ENCODE measurements at regions not wholly inside any gene's neighbourhood (a gene's known extent, or its start where the extent isn't known, plus 50 kb on each side); places are given as distances from the start of the nearest gene placed in this dataset.

DNA sequence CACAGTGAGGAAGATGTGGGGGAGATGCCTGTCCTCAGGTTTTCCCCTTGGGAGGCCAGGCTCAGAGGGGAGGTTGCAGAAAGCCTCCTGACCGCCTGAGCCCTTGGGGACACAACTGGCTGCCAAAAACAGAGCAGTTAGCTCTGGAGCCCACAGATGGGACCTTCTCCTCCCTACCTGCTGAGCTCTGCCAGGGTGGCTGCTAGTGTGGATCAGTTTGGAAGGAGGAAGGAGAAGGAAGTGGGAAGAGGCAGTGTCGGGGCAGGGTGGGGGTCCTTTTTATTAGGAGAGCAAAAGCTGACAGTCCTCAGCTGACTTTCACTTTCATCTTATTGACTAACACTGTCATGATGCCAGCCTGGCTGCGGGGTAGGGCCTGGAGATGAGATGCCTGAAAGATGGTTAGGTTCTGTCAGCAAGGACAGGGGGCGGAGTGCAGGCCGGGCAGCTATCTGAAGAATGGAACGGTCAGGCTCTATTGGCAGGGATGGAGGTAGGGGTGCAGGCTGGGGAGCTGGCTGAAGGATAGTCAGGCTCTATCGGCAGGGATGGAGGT lies 188.5 kb upstream of the HDAC4 start:
- DNase-seq (ENCODE audit: low read depth in 2 of 2): no peak

DNA sequence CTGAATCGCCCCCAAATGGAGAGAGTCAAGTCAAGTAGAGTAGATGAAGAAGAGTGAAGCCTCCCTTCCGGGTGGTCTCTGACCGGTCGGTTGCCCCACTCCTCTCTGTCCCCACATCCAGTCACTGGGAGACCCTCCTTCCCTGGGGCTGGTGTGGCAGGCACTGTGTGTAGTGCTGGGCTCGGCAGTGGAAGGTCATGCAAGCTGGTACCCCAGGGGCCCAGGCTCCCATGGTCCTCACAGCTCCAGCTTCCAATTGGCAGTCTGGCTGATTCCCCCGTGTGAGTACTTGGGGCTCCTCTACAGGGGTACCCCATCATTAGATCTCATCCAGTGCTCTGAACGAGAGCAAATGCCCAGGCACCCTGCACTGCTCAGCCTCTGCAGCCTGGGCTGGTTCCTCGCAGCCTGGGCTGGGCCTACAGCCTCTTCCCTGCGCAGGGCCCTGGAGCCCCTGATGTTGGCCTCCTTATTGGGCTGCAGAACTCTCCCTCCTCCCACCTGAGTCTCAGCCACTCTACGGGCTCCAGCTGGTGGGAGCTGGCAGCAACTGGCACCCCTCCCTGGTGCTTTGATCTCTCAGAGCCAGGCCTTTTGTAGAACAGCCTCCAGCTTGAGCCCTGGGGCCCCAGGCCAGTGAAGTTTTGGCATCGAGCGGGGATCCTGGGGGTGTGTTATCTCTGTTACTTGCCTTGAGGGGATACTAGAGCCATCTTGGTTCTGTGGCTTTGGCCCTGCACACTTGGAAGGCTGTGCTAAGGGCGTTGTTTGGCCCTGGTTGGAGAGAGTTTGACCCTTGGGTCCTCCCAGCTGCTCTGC lies 187.8 kb upstream of the HDAC4 start:
- no peak for DNase-seq (ENCODE audit: low read depth in 2 of 2)

DNA sequence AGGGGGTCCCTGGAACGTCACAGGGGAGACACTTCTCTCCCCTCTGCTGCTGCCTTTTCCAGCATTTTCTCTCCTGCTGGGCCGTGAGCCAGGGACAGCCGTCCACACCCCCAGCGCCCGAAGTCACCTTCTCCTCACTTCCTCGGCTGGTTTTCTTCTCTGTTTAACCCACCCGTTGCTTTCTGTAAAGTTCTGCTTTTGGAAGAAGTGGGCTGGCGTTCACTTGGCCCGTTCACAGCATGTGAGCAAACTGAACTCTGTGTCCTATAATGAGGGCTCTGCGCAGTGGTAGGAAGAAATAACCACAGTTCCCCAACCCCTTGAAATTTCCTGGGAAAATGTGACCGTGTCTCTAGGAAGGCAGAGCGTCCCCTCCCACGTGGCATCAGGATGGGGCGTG lies 187.0 kb upstream of the HDAC4 start:
- no peak for DNase-seq (ENCODE audit: low read depth in 2 of 2)

DNA sequence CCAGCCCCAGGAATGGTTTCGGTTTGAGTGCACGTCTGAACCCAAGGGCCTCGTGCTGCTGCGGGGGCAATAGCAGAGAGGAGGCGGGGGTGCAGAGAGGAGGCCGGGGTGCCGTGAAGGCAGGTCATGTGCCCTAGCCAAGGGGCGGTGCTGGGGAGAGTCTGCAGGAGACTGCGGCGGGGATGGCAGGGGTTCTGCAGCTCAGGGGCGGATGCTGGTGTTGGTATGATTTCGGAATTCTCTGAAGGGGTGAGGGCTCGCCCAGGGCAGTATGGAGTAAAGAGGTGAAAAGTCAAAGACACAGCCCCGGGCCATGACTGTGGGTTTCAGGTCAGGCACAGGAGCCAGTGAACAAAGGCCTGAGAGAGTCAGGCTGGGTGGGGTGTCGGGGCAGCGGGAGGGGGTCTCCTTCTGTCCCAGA lies 186.5 kb upstream of the HDAC4 start:
- DNase-seq (ENCODE audit: low read depth in 2 of 2): no peak

DNA sequence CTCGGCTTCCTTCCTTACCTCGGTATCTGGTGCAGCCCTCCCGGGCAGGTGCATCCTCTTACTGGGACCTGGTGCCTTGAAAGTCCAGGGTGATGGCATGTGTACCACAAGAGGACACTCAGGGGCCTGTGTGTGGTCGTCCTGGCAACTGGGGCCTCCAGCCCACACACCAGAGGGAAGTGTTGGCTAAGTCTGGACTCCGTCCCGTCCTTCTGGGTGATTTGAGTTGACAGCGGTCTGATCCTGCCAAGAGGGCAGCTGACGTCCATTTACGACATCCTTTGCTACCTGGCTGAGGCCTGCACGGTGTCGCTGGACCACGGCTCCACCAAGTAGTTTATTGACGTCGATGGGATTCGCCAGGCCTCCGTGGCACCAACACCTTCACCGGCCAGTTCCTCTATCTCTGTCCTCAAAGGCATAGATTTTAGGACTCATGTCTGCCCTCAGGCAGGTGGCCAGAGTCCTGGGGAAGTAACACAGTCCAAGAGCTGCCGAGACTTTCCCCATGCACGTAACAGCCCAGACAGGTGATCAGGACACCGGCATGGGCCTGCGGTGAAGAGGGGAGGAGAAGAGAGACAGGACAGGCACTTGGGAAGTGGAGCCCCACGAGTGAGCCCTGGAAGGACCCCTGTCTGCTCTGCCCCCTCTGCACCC lies 186.0 kb upstream of the HDAC4 start:
- DNase-seq (ENCODE audit: low read depth in 2 of 2): no peak

DNA sequence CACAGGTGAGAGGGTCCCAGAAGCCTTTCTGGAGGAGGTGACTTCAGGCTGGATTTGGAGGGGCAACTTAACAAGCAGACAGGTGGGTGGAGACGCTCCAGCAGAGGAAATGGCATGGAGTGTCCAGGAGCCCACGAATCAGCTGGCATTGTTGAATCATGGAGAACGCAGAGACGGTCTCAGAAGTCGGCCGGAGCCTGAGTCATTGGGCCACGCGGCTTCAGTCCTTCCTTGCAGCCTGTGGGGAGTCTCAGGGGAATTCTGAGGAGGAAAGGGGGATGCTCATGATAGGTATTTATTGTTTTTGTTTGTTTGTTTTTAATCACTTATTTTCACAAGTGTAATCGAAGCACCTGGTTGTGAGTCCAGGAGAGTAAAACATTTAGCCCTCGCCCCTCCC lies 184.6 kb upstream of the HDAC4 start:
- DNase-seq (ENCODE audit: low read depth in 2 of 2): no peak

DNA sequence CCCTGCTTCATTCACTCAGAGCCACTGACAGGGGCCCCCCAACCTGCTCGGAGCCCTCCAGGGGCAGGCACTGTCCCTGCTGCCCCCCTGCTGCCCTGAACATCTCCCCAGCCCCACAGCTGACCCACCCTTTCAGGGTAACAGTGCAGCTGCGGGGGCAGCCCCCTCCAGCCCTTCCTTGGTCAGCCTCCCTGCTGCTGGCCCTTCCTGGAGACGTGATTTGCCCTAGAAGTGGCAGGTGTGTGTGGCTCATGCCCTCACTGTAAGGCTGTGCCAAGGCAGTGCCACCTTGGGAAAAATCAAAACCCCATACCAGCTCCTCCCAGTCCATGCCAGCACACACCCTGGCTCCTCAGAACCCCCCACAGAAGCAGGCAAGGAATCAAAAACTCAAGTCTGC lies 184.2 kb upstream of the HDAC4 start:
- DNase-seq (ENCODE audit: low read depth in 2 of 2): no peak

DNA sequence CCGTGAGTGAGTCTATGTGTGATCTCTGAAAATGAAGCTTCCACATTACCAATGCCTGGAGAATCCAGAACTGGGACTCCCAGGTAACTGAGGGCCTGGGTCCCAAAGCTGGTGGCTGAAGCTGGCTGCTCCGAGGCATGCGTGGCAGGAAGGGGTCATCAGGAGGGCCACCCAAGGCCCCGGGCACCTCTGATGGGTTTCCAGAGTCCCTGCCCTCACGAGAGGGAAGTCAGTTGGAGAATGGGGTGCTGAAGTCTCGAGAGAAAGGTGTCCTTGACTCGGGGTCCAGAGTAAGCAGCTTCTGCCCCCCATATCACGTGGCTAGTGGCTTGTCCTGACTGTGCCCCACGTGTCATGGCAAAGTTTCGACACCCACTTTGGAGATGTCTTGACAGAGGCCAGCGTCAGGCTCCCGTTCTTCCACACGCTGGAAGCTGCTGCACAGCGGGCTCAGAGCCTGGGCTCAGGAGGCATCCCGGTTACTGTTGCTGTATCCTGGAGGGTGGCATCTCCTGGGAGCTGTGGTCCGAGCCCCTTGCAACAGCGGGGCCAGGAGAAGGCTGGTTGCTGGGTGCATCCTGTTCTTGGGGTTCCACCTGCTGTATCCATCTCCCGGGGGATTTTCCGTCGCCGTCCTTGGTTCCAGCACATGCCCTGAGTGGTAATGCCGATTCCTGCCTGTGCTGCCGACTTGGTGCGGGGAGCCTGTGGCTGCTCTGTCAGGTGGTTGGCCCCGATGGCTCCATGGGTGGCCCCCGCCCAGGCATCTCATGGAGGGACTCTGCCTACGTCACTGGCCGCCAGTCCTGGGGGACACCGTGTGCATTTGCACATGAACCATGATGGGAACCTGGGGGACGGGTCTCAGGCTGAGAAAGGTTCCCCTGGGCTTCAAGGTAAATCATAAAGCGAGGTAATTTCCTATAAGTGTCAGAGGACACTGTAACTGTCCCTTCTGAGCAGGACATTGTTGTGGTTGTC lies 183.3 kb upstream of the HDAC4 start:
- DNase-seq (ENCODE audit: low read depth in 2 of 2): no peak

DNA sequence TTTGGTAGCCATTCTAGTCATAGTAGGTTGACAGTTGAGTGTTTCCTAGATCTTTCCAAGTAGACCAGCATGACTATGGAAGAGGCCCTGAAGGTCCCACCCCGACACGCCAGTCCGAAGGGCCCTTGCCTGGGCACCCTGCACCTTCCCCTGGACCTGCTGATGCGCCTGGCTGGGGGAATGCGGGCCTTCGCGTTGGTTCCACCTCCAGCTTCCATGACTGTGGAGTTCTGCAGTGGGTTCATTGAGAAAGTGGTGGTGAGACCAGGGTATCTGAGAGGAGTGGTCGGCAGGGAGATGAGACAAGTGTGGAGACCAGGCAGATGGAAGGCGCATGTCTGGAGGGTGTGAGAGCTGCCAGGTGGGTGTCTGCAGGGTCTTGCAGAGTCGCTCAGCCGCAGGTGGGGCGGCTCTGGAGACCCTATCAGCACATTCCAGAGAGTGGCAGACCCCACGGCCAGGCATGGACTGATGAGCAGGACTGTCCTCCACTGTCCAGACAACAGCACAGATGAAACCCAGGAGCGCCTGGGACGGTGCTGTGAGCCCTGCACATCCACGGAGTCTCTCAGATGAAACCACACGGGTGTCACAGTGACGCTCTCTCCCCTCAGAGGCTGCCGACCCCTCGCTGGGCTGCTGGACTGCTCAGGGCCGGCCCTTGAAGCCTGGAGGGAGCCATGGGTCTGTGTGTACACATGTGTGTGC lies 182.5 kb upstream of the HDAC4 start:
- DNase-seq (ENCODE audit: low read depth in 2 of 2): no peak

DNA sequence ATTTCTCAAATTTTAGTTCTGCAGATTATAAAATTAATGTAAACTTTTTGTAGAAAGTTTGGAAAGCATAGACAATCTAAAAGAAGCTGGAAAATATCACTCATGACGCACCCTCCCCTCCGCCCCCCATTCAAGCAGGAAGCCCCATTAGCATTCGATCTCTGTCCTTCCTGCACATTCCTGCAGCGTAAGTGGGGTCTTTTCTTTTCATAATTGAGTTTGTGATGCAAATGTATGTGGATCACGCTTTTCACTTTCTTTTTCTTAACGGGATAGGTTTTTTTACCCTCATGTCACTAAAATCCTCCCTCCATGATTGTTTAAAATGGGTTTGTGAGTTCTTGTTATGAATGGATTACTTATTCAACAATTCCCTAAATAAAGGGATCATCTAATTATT lies 181.7 kb upstream of the HDAC4 start:
- no peak for DNase-seq (ENCODE audit: low read depth in 2 of 2)

DNA sequence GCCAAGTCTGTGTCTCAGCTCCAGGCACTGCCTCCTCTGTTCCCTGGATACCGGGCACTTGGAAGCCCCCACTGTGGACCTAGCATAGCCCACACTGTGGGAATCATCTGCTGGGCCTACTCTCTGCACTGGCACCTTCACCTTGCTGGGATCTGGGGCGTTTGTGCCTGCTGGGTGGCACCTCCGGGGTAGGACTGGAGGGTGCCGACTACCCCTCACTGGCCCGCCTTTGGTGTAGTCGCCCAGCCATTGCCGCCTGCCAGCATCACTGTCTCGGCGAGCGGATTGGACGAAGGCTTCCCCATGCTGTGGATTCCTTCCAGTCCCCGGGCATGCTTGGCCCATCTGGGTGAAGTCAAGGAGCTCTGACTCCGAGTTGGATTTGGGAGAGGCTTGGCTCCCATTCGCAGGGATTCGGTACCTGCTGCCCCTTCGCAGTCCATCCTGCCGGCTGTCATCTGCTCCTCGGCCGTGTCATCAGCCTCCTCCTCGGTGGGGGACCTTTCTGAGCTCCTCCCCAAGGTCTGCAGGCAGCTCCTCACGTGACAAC lies 180.6 kb upstream of the HDAC4 start:
- DNase-seq (ENCODE audit: low read depth in 2 of 2): no peak

DNA sequence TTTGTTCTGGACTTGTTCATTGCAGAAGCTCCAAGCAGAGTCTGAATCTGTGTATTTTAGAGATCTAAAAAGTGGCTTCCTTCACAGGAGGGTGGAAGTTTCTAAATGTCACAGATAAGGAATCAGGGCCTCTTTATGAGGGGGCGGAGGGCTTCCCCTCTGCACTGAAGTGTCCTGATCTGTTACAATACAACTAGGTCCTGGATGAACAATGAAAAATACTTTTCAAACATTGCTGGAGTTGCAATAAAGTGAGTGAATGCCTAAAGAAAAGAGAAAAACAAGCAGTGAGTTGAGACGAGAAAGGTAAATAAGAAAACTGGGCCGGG lies 179.3 kb upstream of the HDAC4 start:
- no peak for DNase-seq (ENCODE audit: low read depth in 2 of 2)

DNA sequence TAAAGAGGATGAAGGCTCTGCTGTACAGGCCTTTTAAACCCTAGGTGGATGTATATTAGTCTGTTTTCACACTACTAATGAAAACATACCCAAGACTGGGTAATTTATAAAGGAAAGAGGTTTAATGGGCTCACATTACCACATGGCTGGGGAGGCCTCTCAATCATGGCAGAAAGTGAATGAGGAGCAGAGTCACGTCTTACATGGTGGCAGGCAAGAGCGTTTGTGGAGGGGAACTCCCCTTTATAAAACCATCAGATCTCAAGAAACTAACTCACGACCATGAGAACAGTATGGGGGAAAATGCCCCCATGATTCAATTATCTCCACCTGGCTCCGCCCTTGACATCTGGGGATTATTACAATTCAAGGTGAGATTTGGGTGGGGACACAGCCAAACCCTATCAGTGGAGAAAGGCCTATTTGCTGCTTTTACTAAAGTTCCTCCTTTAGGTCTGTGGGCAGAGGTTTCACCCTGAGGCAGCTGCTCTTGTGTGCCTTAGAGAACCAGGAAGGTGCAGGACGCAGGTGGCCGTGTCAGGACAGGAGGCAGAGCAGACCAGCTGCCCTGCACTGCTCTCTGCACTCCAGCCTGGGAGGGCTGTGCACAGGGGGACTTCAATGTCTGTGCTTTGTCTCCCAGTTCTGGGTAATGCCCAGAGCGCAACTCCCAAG lies 178.8 kb upstream of the HDAC4 start:
- no peak for DNase-seq (ENCODE audit: low read depth in 2 of 2)

DNA sequence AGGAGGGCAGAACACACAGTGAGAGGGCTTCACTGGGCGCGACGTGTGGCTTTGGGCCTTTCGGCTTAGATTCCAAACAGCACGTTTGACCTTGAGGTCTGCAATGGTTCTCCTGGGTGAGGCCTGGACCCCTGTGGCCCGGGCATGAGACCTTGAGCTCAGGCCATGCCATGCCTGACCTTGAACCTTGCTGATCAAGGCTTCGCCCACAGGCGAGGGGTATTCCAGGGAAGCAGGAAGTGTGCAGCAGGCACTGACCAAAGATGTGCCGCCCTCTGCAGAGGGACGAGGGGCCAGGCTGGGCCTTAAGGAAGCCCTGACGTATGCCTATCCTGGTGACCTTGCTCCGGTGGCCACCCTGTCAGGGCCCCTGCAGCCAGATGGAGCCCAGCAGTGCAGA lies 178.3 kb upstream of the HDAC4 start:
- no peak for DNase-seq (ENCODE audit: low read depth in 2 of 2)

DNA sequence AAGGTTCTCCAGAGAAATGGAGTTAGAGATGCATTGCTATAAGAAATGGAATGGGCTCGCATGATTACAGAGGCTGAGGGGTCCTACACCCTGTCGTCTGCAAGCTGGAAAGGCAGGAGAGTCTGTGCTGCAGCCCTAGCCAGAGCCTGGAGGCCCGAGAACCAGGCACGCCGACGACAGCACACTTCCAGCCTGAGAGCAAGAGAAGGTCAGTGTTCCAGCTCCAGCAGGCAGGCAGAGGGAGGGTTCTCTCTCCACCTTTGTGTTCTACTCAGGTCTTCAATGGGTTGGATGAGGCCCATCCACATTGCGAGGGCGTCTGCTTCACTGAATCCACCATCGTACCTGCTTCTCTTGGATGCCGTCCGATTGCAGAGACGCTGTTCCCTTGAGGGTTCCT lies 177.6 kb upstream of the HDAC4 start:
- DNase-seq (ENCODE audit: low read depth in 2 of 2): no peak

DNA sequence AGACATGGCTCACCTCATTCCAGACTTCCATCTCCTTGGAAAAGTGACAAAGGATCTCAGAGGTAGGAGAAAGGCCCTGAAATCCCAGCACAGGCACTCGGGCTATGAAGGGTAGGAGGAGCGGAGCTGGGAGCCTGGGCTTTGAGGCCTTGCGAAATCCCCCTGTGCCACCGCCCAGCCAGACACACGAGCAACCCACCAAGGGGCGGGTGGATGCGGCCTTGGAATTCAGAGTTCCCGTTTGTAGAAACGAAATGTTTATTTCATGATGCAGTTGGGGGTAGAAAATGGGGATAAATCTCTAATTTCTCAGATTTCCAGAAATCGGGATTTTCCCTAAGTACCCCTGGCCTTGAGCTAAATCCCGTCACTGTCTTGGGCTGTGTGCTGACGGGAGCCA lies 177.1 kb upstream of the HDAC4 start:
- DNase-seq (ENCODE audit: low read depth in 2 of 2): no peak

DNA sequence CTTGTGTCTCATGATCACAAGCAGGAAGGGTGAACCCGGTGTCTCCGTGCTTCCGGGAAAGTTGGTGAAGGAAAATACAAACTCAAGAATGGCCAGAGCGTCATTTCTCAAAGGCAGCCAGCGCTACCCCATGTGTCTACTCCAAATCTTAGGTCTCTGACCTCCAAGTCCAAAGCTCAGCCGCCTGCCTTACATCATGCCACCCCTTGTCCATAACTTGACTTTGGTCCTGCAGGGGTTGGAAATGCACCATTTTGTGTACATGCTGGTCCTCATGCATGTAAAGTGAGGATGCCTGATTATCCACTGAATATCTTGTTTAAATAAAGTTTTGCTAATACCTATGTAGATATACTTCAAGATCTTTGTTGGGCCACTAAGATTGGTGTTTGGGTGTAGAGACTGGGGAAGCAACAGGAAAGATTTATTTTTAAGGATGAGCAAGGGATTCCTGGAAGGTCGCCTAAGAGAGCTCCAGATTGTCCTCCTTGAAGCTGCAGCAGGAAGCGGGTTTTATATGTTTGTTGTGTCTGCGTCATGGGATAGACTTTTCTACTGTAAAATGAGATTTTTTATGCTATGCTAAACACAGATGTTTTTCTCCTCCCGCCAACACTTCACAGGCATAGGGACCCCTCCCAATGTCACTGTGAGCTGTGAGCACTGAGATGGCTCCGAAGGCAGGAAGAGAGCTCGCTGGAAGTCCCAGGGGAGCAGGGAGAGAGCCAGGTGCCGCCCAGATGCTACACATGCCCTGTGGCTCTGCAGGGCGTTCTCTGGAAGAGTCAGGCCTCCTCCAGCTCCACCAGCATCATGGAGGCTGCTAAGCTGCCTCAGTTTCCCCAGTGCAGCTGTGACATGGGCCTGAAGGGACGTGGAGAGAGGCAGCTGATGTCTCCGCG lies 176.2 kb upstream of the HDAC4 start:
- DNase-seq (ENCODE audit: low read depth in 2 of 2): no peak

DNA sequence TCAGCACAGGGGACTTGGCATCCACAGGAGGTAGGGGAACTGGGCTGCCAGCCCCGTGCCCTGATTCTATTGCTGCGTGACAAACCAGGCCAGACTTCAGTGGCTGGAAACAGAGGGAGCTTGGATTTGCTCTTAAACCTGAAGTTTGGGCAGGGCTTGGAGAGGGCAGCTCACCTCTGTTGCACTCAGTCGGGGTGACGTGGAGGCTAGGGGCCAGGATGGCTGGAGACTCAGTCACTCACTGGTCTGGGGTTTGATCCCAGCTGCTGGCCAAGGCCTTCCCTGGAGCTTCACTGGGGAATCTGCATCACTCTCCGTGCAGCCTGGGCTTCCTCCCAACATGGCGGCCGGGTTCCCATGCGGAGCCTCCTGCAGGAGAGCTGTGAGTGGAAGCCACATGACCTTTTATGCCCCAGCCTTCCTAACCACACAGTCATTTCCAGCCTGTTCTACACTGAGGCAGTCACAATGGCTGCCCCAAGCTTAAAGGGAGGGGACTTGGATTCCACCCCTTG lies 175.2 kb upstream of the HDAC4 start:
- no peak for DNase-seq (ENCODE audit: low read depth in 2 of 2)

DNA sequence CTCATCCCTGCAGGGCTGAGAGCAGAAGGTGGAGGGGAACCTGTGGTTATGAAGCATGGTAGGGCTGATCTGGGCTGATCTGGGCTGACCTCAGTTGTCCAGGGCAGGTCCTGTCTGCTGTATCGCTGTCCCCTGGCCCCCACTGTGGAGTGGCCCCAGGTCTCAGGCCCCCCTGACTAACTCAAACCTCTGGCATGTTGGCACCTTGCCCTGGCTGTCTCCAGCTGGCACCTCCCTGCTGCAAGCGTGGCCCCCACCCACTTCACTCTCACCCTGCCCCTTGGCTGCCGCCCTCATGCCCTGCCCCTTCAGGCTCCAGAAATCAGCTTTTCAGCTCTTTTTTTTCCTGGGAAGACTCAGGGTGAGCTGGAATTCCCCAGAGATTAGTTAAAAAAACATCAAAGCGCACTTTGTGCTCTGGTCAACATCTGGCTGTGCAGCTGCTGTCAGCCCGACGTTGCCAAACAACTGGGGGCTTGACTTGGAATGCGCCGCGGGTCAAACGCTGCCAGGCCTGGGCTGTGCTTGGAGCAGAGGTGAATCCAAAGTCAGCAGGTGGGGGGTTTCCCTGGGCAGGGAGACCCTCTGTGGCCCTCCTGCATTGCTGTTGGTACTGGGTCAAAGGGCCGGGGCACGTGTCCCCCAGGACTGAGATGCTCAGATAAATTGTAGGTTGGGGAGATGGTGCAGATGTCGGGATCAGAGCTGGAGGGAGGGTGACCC lies 173.8 kb upstream of the HDAC4 start:
- no peak for DNase-seq (ENCODE audit: low read depth in 2 of 2)

All from stimulated activated CD8-positive, alpha-beta memory T cell treated with anti-CD3 and anti-CD28 coated beads, Interleukin-15, amount 100 ng/mL, for 4 hours (primary cell).